GM12878 (cell line): ENCODE measurements at regions not wholly inside any gene's neighbourhood (a gene's known extent, or its start where the extent isn't known, plus 50 kb on each side); places are given as distances from the start of the nearest gene placed in this dataset.

Experiments used
- ATAC-seq: fragments of 200-7000 bp; cut with Tn5 transposase; 3 replicates; pipeline ENCODE4 v1.9.1; 2020; ENCODE audit warnings: mild to moderate bottlenecking, moderate library complexity
- BruUV-seq: library from RNA; stranded (reverse); fragments of 400-500 nt; replicated peaks from 2 replicates; lab custom pipeline; 2021; lab: Mats Ljungman, UMichigan
- CTCF ChIA-PET: fragments of 300-600 bp; sonication (Branson Sonifier 250); formaldehyde crosslinking; extraction: SDS; loops from one replicate; lab custom pipeline; 2021; ENCODE audit warnings: inconsistent platforms; lab: Yijun Ruan, JAX
- POLR2A ChIA-PET: fragments of 350-600 bp; formaldehyde crosslinking; extraction: SDS; loops from one replicate; lab custom pipeline; 2021; ENCODE audit warnings: inconsistent platforms; lab: Charles Lee
- RAD21 ChIA-PET: fragments of 300-600 bp; sonication (Branson Sonifier 250); formaldehyde crosslinking; loops from one replicate; lab custom pipeline; 2023; ENCODE audit warnings: antibody characterized with exemption; ENCODE audit not compliant: unreplicated experiment; lab: Charles Lee
- SMC1A ChIA-PET: fragments of 300-600 bp; sonication (Branson Sonifier 250); formaldehyde crosslinking; loops from one replicate; lab custom pipeline; 2023; ENCODE audit not compliant: unreplicated experiment, uncharacterized antibody; lab: Charles Lee
- DNase-seq: peaks from one replicate; pipeline ENCODE4 v3.0.0-alpha.2; 2011; ENCODE audit warnings: low read depth, low spot score
- FAIRE-seq: peaks from 3 replicates; lab custom pipeline; 2011; peaks lifted over from hg19 to GRCh38; lab: Jason Lieb, UNC
- H2AFZ ChIP-seq: 2 replicates; pipeline ENCODE4 v1.6.0; 2011; ENCODE audit warnings: low read depth, low read length, control low read depth; ENCODE audit not compliant: control insufficient read depth
- H3K27ac ChIP-seq: 2 replicates; pipeline ENCODE4 v1.5.1; 2011; ENCODE audit warnings: control low read depth; ENCODE audit not compliant: control insufficient read depth, insufficient read depth
- H3K27me3 ChIP-seq, 2 experiments: replicated peaks in 1 of 2; 2 replicates each; pipeline versions ENCODE4 v1.6.0 to v1.6.1; 2011; ENCODE audit warnings: low read length in 1 of 2; ENCODE audit not compliant: control insufficient read depth in 2 of 2, insufficient read depth in 2 of 2
- H3K36me3 ChIP-seq, 2 experiments: 2 replicates each; pipeline ENCODE4 v1.5.1; 2011; ENCODE audit warnings: low read length in 1 of 2; ENCODE audit not compliant: control insufficient read depth in 2 of 2, insufficient read depth in 2 of 2
- H3K4me1 ChIP-seq: 2 replicates; pipeline ENCODE4 v1.6.1; 2011; ENCODE audit warnings: mild to moderate bottlenecking, low read length, moderate library complexity, mixed read lengths; ENCODE audit not compliant: control insufficient read depth, insufficient read depth
- H3K4me2 ChIP-seq: 2 replicates; pipeline ENCODE4 v1.6.0; 2011; ENCODE audit warnings: control low read depth; ENCODE audit not compliant: control insufficient read depth, insufficient read depth
- H3K4me3 ChIP-seq: fragments of 200-600 bp; sonication (generic); 2 replicates; pipeline ENCODE4 v1.5.1; 2016
- H3K79me2 ChIP-seq: 2 replicates; pipeline ENCODE4 v1.6.0; 2011; ENCODE audit warnings: low read length; ENCODE audit not compliant: control insufficient read depth, insufficient read depth
- H3K9ac ChIP-seq: 2 replicates; pipeline ENCODE4 v1.8.0; 2011; ENCODE audit warnings: low read length, control low read depth, mixed read lengths; ENCODE audit not compliant: control insufficient read depth, insufficient read depth
- H3K9me3 ChIP-seq: replicated peaks from 3 replicates; pipeline ENCODE4 v1.5.1; 2011; ENCODE audit warnings: mild to moderate bottlenecking, low read length; ENCODE audit not compliant: control insufficient read depth, insufficient read depth
- H4K20me1 ChIP-seq: 2 replicates; pipeline ENCODE4 v1.6.0; 2011; ENCODE audit not compliant: control insufficient read depth, insufficient read depth
- ATF7 ChIP-seq: fragments of 450-650 bp; IDR thresholded peaks from 2 replicates; pipeline ENCODE4 v1.6.1; 2016; ENCODE audit warnings: low read depth, mild to moderate bottlenecking
- CBX5 ChIP-seq: sonication (generic); IDR thresholded peaks from 2 replicates; pipeline ENCODE4 v1.6.1; 2016; ENCODE audit warnings: low read depth, moderate library complexity, mild to moderate bottlenecking, inconsistent platforms
- EED ChIP-seq: sonication (generic); IDR thresholded peaks from 2 replicates; pipeline ENCODE4 v1.6.1; 2016; ENCODE audit warnings: antibody characterized with exemption, low read depth
- HDGF ChIP-seq: fragments of 450-650 bp; IDR thresholded peaks from 2 replicates; pipeline ENCODE4 v1.6.1; 2016; ENCODE audit warnings: antibody characterized with exemption
- POLR2AphosphoS2 ChIP-seq: IDR thresholded peaks from 2 replicates; pipeline ENCODE4 v1.6.1; 2011; ENCODE audit warnings: low read depth, mild to moderate bottlenecking, low read length, improper control_type of control experiment, moderate library complexity
- ZNF384 ChIP-seq: IDR thresholded peaks from 2 replicates; pipeline ENCODE4 v1.6.1; 2012; ENCODE audit warnings: low read depth, mild to moderate bottlenecking, low read length, improper control_type of control experiment, borderline replicate concordance
- WGBS: methylation state at CpG from one replicate; pipeline ENCODE4 v1.1.6; 2016; ENCODE audit warnings: low lambda C conversion rate; ENCODE audit not compliant: insufficient replicate concordance, insufficient coverage; ENCODE audit errors: missing lambda C conversion rate; 5-methylcytosine and 5-hydroxymethylcytosine counted together
- in situ Hi-C: fragments of 300-500 bp; cut with MboI; formaldehyde crosslinking; loops from 9 replicates; pipeline ENCODE4 v1.14.3; 2018; ENCODE audit warnings: mixed read lengths
- intact Hi-C: fragments of 100-400 bp; cut with micrococcal nuclease; formaldehyde crosslinking; loops from one replicate; pipeline ENCODE4 v1.14.2; 2022; ENCODE audit not compliant: unreplicated experiment

DNA sequence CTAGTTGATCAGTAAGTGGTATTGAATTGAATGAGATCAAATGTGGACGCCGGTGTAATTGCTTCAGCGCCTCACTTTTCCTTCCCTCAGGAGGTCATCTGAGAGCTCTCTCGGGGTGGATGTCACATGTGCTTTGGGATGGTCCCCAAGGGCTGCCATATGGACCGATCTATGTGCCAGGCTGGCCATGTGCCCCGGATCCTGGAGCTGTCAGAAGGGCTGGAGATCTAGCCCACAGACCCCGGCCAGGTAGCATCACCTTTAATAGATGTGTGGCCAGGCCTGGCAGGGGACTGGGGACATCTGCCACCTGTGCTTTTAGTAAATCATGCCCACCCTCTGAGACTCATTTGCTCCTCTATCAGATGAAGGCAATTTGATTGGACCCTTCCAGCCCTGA is 95.3 kb upstream of the CRHR1 start:
- SMC1A ChIA-PET = no interaction called here
- 45% methylated on average over 7 of the region's 7 CpGs for WGBS

DNA sequence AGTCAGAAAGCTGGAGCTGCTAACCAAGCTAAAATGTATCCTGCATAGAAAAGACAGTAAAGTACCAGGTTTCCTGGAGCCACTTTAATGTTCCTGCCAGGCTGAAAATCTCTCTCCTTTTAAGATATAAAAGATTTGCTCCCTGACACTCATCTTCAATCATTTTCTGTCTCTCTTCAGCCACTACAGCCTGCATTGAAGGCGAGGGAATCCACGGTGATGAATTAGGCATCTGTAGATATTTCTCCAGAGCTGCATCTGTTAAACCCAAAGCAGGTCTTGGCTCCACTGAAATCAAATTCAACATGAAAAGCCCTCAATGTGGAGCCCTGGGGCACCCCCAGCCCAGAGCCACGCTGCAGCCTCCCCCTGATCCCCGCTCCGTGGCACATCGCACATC is 94.7 kb upstream of the CRHR1 start:
- Histone ChIP-seq H3K4me2 (no peak overlapping the region), H3K9me3 (no peaks in the 10 kb centered on the region), H3K79me2 (no peaks in the 10 kb centered on the region), H3K27ac (no peak overlapping the region), H3K36me3 (no peaks in the 10 kb centered on the region), H3K4me3 (no peak overlapping the region), H2AFZ (no peak overlapping the region), H4K20me1 (no peaks in the 10 kb centered on the region; the same call in 1 of the 2 replicates), H3K9ac (no peak overlapping the region), H3K27me3 (peaks cover 5 to 6% of the 10 kb centered on the region in 2 experiments; a peak in 3 of 4 replicates), H3K4me1 (no peaks in the 10 kb centered on the region)
- ChIA-PET SMC1A (no interaction called here), CTCF (no interaction called here), POLR2A (no interaction called here), RAD21 (no interaction called here)
- no TSS peak for BruUV-seq
- TF ChIP-seq ATF7 = no peak
- no peak for DNase-seq
- no peak for FAIRE-seq
- 73% methylated on average over 6 of the region's 6 CpGs for WGBS
- intact Hi-C loops (no loop called here), in situ Hi-C loops (no loop called here)
- ATAC-seq = no peak

More for the DNA sequence above, 95.3 kb upstream of the CRHR1 start:
- Histone ChIP-seq H3K4me3 (no peak overlapping the region), H2AFZ (no peak overlapping the region), H3K27ac (no peak overlapping the region), H3K79me2 (no peaks in the 10 kb centered on the region), H3K27me3 (peaks cover 5 to 6% of the 10 kb centered on the region in 2 experiments; a peak in 3 of 4 replicates), H4K20me1 (no peaks in the 10 kb centered on the region; the same call in 1 of the 2 replicates), H3K36me3 (no peaks in the 10 kb centered on the region), H3K9ac (no peak overlapping the region), H3K4me1 (no peaks in the 10 kb centered on the region), H3K4me2 (no peak overlapping the region), H3K9me3 (no peaks in the 10 kb centered on the region)
- TF ChIP-seq EED (no peak), HDGF (no peak), CBX5 (no peak), ZNF384 (no peak), POLR2AphosphoS2 (no peak)
- CTCF ChIA-PET = no interaction called here
- no peak for DNase-seq
- intact Hi-C loops = no loop called here
- RAD21 ChIA-PET = no interaction called here
- FAIRE-seq = no peak
- no peak for ATAC-seq
- POLR2A ChIA-PET = no interaction called here
- in situ Hi-C loops = no loop called here
- BruUV-seq = no TSS peak
